ENCODE measurements at regions not wholly inside any gene's neighbourhood (a gene's known extent, or its start where the extent isn't known, plus 50 kb on each side); places are given as distances from the start of the nearest gene placed in this dataset.
A peak's percentile ranks its signal among the peaks of the same experiment; 100 is the strongest.

DNA sequence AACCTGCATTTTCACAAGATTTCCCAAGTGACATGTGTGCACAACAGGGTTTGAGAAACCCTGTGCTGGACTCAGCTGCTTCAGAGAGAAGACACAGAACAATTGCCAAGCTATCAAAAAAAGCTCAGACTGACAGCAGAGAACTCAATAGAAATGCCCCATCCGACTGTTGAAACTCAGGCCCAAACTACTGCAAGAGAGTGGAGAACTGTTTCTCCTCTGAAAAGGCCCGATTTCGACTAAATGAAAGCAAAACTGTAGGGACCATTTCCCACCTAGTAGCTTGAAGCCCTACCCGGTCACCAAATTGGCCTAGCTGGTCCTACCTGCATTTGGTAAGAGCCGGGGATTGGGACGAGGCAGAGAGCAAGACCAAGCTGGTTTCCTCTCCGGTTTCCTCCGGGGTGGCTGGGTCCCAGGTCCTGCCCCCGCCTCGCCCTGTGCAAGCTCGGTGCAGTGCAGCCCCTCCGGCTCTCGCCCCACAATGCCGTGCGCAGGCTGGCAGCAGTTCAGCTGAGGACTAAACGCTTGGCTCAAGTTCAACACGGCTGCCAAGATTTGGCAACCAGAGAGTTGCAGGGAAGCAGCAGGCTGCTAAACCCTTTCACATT lies 1180.6 kb downstream of the VRK1 start:
- no peaks in the 10 kb centered on the region for H3K36me3 ChIP-seq (ENCODE audit: insufficient read depth, low read length)
- FAIRE-seq = no peak
- H3K4me2 ChIP-seq (ENCODE audit: low read length) = peak overlapping the region; percentile 78
- peaks cover 2% of the 10 kb centered on the region for H3K9me3 Mint-ChIP-seq (ENCODE audit: unreplicated experiment)
- TF ChIP-seq EZH2 (IDR thresholded peaks at IDR 0.05; ENCODE audit: insufficient read depth, low read length) = no peak
- TF ChIP-seq, protein P1, sequence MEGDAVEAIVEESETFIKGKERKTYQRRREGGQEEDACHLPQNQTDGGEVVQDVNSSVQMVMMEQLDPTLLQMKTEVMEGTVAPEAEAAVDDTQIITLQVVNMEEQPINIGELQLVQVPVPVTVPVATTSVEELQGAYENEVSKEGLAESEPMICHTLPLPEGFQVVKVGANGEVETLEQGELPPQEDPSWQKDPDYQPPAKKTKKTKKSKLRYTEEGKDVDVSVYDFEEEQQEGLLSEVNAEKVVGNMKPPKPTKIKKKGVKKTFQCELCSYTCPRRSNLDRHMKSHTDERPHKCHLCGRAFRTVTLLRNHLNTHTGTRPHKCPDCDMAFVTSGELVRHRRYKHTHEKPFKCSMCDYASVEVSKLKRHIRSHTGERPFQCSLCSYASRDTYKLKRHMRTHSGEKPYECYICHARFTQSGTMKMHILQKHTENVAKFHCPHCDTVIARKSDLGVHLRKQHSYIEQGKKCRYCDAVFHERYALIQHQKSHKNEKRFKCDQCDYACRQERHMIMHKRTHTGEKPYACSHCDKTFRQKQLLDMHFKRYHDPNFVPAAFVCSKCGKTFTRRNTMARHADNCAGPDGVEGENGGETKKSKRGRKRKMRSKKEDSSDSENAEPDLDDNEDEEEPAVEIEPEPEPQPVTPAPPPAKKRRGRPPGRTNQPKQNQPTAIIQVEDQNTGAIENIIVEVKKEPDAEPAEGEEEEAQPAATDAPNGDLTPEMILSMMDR (IDR thresholded peaks at IDR 0.05; ENCODE audit: insufficient read depth, low read depth, low read length) = no peak
- no peaks in the 10 kb centered on the region for H4K20me1 ChIP-seq (ENCODE audit: insufficient read depth, low read length)
- no peaks in the 10 kb centered on the region for H3K27me3 ChIP-seq (ENCODE audit: insufficient read depth, low read length)
- H3K4me3 Mint-ChIP-seq (ENCODE audit: unreplicated experiment) = no peak overlapping the region
- peak; percentile 17 for DNase-seq (ENCODE audit: low read depth)
- H3K36me3 Mint-ChIP-seq (ENCODE audit: low read depth, unreplicated experiment) = no peaks in the 10 kb centered on the region
- H3K27ac Mint-ChIP-seq (ENCODE audit: unreplicated experiment) = no peak overlapping the region
- no peak overlapping the region for H3K27ac ChIP-seq (ENCODE audit: low read depth, low read length)
- no peaks in the 10 kb centered on the region for H3K4me1 Mint-ChIP-seq (ENCODE audit: low read depth, unreplicated experiment)
- no peaks in the 10 kb centered on the region for H3K79me2 ChIP-seq (ENCODE audit: insufficient read depth, low read length)
- H3K9ac ChIP-seq (ENCODE audit: low read length) = peak overlapping the region; percentile 25
- H3K4me1 ChIP-seq (ENCODE audit: insufficient read depth, low read length) = no peaks in the 10 kb centered on the region
- H3K4me3 ChIP-seq (ENCODE audit: insufficient read depth, low read depth, low read length) = peak overlapping the region; percentile 35
- H3K9me3 ChIP-seq (ENCODE audit: insufficient read depth, low read depth, low read length) = peaks cover 5% of the 10 kb centered on the region
- H3K27me3 Mint-ChIP-seq (ENCODE audit: low read depth, unreplicated experiment) = peaks cover 22% of the 10 kb centered on the region
- peak overlapping the region; percentile 53 for H2AFZ ChIP-seq (ENCODE audit: low read depth, low read length)

DNA sequence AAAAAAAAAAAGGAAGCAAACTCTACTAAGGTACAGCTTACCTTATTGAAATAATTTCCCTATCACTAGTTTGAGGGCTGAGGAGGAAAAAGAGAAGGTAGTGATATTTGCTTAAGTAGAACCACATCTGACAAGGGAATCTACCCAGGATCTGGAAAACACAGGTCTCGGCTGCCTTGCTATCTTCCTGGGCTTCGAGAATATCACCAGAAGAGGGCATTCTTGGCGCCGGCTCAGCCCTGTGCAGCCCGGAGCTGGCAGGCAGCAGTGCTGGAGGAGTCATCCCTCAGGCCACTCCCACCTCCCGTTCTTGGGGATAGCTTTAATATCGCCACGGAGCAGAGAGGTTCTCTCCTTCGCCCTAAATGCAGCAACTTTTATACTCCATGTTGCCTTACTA lies 1181.2 kb downstream of the VRK1 start:
- FAIRE-seq (peak; percentile 23), DNase-seq (ENCODE audit: low read depth) (peak; percentile 61)
- H3K27ac ChIP-seq (ENCODE audit: low read depth, low read length) = no peak overlapping the region
- H3K4me1 ChIP-seq (ENCODE audit: insufficient read depth, low read length) = no peaks in the 10 kb centered on the region
- peaks cover 22% of the 10 kb centered on the region for H3K27me3 Mint-ChIP-seq (ENCODE audit: low read depth, unreplicated experiment)
- H3K9me3 ChIP-seq (ENCODE audit: insufficient read depth, low read depth, low read length) = peaks cover 2% of the 10 kb centered on the region
- H3K36me3 ChIP-seq (ENCODE audit: insufficient read depth, low read length) = no peaks in the 10 kb centered on the region
- H3K4me2 ChIP-seq (ENCODE audit: low read length) = peak overlapping the region; percentile 78
- no peaks in the 10 kb centered on the region for H3K79me2 ChIP-seq (ENCODE audit: insufficient read depth, low read length)
- H2AFZ ChIP-seq (ENCODE audit: low read depth, low read length) = peak overlapping the region; percentile 24
- H3K27me3 ChIP-seq (ENCODE audit: insufficient read depth, low read length) = no peaks in the 10 kb centered on the region
- H3K4me3 Mint-ChIP-seq (ENCODE audit: unreplicated experiment) = no peak overlapping the region
- no peak for TF ChIP-seq EZH2 (IDR thresholded peaks at IDR 0.05; ENCODE audit: insufficient read depth, low read length)
- TF ChIP-seq, protein P1 (IDR thresholded peaks at IDR 0.05; ENCODE audit: insufficient read depth, low read depth, low read length) = peak; percentile 33
- H4K20me1 ChIP-seq (ENCODE audit: insufficient read depth, low read length) = no peaks in the 10 kb centered on the region
- no peak overlapping the region for H3K27ac Mint-ChIP-seq (ENCODE audit: unreplicated experiment)
- H3K4me3 ChIP-seq (ENCODE audit: insufficient read depth, low read depth, low read length) = peak overlapping the region; percentile 35
- H3K9ac ChIP-seq (ENCODE audit: low read length) = no peak overlapping the region
- no peaks in the 10 kb centered on the region for H3K4me1 Mint-ChIP-seq (ENCODE audit: low read depth, unreplicated experiment)
- peaks cover 2% of the 10 kb centered on the region for H3K9me3 Mint-ChIP-seq (ENCODE audit: unreplicated experiment)
- no peaks in the 10 kb centered on the region for H3K36me3 Mint-ChIP-seq (ENCODE audit: low read depth, unreplicated experiment)

DNA sequence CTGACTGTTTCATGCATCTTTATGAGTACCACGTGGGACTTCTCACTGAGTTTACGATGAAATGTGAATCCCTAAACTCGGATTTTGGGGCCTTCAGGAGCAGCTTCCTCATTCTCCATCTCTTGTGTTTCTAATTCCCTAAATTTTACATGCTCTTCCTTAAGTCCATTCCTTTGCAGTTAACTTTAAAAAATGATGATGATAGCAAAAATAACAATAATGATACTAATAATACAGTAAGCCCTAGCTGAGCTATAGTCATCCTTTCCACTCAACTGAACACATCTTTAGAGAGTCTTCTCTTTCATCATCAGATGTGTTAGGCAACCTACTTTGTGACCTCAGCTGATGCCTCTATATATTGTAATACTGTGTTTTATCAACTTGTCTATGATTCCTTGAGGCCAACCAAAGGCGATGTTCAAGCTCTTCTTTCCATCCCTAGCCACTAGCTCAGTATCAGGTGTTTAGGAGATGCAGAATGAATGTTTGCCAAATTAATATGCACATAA lies 1196.4 kb downstream of the VRK1 start:
- no peaks in the 10 kb centered on the region for H3K9me3 ChIP-seq (ENCODE audit: insufficient read depth, low read depth, low read length)
- no peak for DNase-seq (ENCODE audit: low read depth)
- H3K4me2 ChIP-seq (ENCODE audit: low read length) = no peak overlapping the region
- Mint-ChIP-seq H3K27ac (ENCODE audit: unreplicated experiment) (no peak overlapping the region), H3K4me1 (ENCODE audit: low read depth, unreplicated experiment) (no peaks in the 10 kb centered on the region), H3K36me3 (ENCODE audit: low read depth, unreplicated experiment) (no peaks in the 10 kb centered on the region), H3K9me3 (ENCODE audit: unreplicated experiment) (peaks cover 4% of the 10 kb centered on the region), H3K27me3 (ENCODE audit: low read depth, unreplicated experiment) (peaks cover 22% of the 10 kb centered on the region), H3K4me3 (ENCODE audit: unreplicated experiment) (no peak overlapping the region)
- no peaks in the 10 kb centered on the region for H3K4me1 ChIP-seq (ENCODE audit: insufficient read depth, low read length)
- no peaks in the 10 kb centered on the region for H3K27me3 ChIP-seq (ENCODE audit: insufficient read depth, low read length)
- TF ChIP-seq, protein P1 (IDR thresholded peaks at IDR 0.05; ENCODE audit: insufficient read depth, low read depth, low read length) = no peak
- no peak for TF ChIP-seq EZH2 (IDR thresholded peaks at IDR 0.05; ENCODE audit: insufficient read depth, low read length)
- H3K27ac ChIP-seq (ENCODE audit: low read depth, low read length) = no peak overlapping the region
- no peak overlapping the region for H2AFZ ChIP-seq (ENCODE audit: low read depth, low read length)
- no peaks in the 10 kb centered on the region for H3K36me3 ChIP-seq (ENCODE audit: insufficient read depth, low read length)
- no peak overlapping the region for H3K9ac ChIP-seq (ENCODE audit: low read length)
- FAIRE-seq = no peak
- H3K79me2 ChIP-seq (ENCODE audit: insufficient read depth, low read length) = no peaks in the 10 kb centered on the region
- no peaks in the 10 kb centered on the region for H4K20me1 ChIP-seq (ENCODE audit: insufficient read depth, low read length)
- no peak overlapping the region for H3K4me3 ChIP-seq (ENCODE audit: insufficient read depth, low read depth, low read length)

All from astrocyte (in vitro differentiated cells and primary cell).